GM21528 (cell line): ENCODE measurements at regions not wholly inside any gene's neighbourhood (a gene's known extent, or its start where the extent isn't known, plus 50 kb on each side); places are given as distances from the start of the nearest gene placed in this dataset.
A peak's percentile ranks its signal among the peaks of the same experiment; 100 is the strongest.

Experiments
- ATAC-seq: cut with Tn5 transposase; IDR thresholded peaks from one replicate; pipeline ENCODE4 v1.9.1; 2021; ENCODE audit warnings: mild to moderate bottlenecking, moderate library complexity; ENCODE audit not compliant: unreplicated experiment, low FRiP score

GRCh38 chr13:80239116-80239515 is 101.8 kb downstream of the SPRY2 start:
- ATAC-seq = no peak

GRCh38 chr13:80237646-80238045 is 103.3 kb downstream of the SPRY2 start:
- no peak for ATAC-seq

GRCh38 chr13:80235967-80236302 is 105.0 kb downstream of the SPRY2 start:
- ATAC-seq = no peak

GRCh38 chr13:80235166-80235966 is 105.6 kb downstream of the SPRY2 start:
- ATAC-seq = peak; percentile 86

GRCh38 chr13:80227645-80228044 is 113.3 kb downstream of the SPRY2 start:
- no peak for ATAC-seq

DNA sequence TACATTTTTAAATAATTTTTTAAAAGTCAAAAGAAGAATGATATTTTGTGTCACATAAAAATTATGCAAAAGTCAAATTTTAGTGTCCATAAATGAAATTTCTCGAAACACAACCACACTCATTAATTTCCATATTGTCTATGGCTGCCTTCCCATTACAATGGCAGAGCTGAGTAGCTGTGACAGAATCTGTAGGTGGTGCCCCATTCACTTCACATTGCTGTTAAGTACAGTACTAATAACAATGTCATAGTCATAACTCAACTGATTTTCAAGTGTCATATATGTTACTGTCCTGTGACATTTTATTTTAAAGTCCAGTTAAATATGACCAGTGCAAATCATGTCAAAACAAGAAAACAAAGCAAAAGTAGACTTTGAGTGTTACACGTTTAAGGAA is 114.3 kb downstream of the SPRY2 start:
- ATAC-seq = no peak

DNA sequence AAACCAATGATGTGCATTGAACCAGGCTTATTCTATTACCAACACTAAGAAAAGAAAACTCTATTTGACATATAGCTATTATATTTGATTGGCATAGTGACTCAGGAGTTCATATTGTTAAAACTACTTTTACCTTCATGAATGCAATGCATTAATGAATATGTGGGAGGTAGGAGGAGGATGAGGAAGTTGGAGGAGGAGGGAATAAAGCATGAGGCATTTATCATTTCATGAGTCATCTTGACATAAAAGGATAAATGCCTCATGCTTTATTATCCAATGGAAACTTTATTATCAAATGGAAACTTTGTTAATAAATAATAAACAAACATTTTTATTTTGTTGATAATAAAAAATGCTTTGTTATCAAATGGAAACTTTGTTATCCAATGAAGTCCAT is 116.5 kb downstream of the SPRY2 start:
- no peak for ATAC-seq

DNA sequence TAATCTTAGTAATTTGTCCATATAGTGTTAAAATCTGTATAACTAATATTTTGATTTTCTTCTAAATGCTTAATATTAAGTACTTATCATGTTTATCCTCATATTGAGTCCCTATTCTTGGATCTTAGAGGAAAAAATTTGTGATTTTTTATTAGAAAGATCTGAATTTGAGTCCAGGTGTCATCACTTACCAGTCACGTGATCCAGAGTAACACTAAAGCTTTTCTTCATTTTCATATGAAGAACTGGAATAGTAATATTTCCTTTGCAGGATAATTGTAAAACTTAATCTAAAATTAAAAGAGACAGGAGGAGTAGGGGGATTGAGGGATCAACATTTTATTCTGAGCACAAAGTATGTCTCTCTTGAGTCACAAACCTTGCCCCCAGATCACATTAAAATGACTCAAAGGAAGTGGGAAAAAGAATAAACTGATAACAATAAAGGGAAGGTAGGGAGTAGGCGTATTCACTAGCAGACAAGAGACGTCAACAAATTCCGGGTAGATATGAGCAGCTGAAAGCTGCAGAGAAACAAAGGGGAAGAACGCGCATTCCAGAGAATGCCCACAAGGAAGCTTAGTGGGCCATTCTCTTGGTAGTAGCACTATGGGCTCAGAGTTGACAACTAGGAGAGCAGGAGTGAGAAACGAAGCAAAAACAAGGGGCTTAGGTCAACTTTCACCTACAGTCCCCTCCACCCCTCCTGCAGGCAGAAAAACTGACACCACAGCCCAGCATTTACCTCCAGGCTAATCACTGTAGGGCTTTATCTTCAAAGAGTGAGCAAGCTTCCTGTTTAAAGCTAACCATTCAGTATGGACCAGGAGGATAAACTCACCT is 123.1 kb downstream of the SPRY2 start:
- ATAC-seq = no peak

GRCh38 chr13:80215368-80215767 is 125.6 kb downstream of the SPRY2 start:
- ATAC-seq = no peak

- ATAC-seq = no peak
Observed at GRCh38 chr13:80214521-80214991, 126.4 kb downstream of the SPRY2 start.

DNA sequence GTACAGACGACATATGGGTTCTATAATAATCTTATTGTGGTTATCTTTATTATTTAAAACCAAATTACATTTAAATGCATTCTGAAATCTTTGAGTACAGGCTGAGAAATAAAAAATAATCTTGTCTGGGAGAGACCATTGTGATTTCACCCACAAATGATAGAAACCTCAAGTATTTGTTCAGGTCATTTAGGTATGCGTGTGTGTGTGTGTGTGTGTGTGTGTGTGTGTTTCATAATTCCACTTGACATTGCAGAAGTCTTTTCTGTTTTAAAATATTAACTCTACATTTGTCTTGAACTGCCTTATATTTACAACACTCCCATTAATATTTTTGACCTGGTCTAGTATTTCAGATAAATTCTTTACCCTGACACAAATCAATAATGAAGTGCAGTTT is 126.9 kb downstream of the SPRY2 start:
- no peak for ATAC-seq

DNA sequence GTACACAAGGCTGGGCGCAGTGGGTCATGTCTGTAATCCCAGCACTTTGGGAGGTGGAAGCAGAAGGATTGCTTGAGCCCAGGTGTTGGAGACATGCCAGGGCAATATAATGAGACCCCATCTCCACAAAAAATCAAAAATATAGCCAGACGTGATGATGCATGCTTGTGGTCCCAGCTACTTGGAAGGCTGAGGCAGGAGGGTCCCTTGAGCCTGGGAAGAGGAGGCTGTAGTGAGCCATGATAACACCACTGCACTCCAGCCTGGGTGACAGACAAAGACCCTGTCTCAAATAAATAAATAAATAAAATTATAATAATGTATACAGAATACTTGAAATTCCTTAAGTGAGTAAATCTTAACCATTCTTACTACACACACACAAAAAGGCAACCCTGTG is 127.7 kb downstream of the SPRY2 start:
- no peak for ATAC-seq

DNA sequence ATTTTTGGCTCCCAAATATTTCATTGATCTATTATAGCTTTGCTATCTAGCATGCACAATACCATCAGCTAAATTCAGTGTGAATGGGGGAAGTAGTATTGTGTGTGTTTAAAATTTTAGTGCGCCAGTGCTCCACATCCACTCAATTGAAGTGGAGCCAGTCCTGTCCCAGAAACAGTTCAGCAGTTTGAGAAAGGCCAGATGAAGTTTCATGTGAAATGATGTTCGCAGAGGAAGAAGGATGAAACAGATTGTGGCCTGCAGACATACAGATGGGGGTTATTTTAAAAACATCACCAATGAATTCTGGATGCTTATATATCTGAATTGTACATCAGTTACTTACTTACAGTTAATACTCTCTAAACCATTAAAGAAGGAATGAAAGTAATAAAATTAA is 129.4 kb downstream of the SPRY2 start:
- no peak for ATAC-seq

- no peak for ATAC-seq
Observed at GRCh38 chr13:80204642-80205041, 136.3 kb downstream of the SPRY2 start.

DNA sequence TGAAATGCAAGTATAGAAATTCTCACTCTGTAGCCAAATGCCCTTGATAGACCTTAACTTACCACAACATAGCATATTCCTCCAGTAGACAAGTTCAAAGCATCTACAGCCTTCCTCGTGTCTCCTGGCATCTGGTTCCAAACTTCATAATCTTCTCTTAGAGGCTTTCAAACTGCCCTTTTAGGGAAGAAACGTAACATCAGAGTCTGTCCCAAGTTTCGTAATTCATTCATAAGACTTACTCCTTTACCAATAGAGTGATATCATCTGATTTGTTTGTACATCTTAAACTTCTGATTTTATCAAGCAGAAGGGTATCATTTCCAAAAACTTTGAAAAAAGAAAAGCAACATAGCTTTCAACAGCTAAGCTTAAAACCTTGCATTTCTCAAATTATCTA is 137.4 kb downstream of the SPRY2 start:
- ATAC-seq = no peak

DNA sequence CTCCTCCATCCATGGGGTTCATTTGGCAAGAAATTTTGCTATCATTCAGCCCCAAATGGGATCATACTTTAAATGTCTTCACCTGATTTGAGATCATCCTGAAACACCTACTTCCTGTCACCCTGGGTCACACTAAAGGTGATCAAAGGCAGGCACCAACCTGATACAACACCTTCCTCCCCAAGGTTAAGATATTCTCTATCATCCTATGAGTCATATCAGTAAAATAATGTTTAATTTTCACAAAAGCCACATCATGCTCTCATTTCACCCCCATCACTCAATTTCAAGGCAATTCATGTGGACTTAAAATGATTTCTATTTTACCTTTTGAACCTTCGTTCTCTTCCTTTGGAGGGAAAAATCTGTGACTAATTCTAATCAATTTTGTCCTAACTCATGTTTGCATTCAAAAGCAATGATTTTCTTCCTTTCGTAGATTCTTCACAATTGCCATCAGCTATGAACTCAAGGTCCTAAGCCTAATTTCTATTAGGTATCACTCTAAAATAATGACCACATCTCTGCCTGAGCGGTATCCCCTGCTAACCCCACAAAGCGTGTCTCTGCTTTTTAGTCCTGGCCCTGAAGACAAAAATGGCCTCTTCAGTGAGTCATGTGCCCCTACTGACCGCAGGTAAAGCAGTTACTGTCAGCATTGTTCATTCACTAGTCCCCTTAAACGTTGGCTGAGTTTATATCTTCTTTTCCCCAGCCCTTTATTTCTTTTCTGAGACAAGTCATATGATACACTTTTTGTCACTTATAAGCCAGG is 139.0 kb downstream of the SPRY2 start:
- no peak for ATAC-seq

- ATAC-seq = no peak
Observed at GRCh38 chr13:80199585-80200292, 141.2 kb downstream of the SPRY2 start.

DNA sequence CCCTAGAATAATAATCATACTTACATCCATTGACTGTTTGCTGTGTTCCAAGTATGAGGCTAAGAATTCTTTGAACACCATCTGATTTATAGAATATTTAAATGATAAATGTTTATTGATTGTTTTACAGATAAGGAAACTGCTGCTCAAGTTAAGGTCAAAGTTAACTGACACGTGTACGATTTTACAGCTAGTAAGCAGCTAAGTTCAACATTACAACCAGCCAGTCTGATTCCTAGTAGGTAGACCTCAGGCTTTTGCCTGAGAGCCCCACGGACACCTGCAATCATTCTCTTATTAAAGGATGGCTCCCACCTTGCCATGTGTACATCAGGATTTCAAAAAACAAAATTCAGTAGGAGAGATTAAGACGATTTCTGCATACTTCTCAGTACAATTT is 141.9 kb downstream of the SPRY2 start:
- no peak for ATAC-seq

DNA sequence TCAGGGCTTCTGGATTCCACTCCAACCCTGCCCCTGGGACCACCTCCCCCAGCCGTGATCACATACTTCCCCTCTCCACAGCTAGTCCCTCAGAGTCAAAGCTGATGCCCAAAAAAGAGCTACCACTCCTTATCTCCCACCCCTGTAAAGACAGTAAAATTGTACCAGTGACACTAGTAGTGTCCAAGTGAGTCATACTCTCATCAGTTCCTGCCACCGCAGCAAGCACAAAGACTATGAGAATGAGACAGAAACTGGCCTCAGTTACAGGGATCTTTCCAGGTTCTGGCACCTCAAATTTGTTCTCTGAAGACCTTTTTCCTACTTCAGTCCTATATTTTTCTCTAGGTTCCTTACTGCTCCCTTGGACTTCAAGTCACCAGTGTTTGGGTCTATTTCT is 144.2 kb downstream of the SPRY2 start:
- no peak for ATAC-seq

DNA sequence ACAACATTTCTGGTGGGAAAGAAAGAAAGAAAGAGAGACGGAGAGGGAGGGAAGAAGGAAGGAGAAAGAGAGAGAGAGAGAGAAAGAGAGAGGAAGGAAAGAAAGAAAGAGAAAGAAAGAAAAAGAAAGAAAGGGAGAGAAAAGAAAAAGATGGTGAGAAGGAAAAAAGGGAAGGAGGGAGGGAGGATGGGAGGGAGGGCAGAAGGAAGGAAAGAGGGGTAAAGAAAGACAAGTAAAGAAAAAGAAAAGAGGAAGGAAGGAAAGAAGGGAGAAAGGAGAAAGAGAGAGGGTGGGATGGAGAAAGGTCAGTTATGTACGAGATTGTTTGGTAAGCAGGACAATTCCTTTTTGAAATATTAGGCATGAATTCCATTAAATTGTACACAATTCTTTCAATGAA is 145.3 kb downstream of the SPRY2 start:
- no peak for ATAC-seq
